Keratinocyte (primary cell): ENCODE measurements at regions not wholly inside any gene's neighbourhood (a gene's known extent, or its start where the extent isn't known, plus 50 kb on each side); places are given as distances from the start of the nearest gene placed in this dataset.

Experiments
- CTCF ChIP-seq, 3 experiments: IDR thresholded peaks in 1 of 3; conservative IDR thresholded peaks in 1 of 3; optimal IDR thresholded peaks in 1 of 3; 2 replicates in 2 of 3; 3 replicates in 1 of 3; pipeline versions ENCODE3 to v1.5.1; 2011; ENCODE audit warnings: low read length in 3 of 3, mild to moderate bottlenecking in 3 of 3, moderate library complexity in 2 of 3, control low read depth in 1 of 3, inconsistent platforms in 1 of 3; ENCODE audit not compliant: insufficient read depth in 2 of 3; ENCODE audit errors: extremely low read depth in 1 of 3
- EZH2 ChIP-seq: IDR thresholded peaks from one replicate; pipeline ENCODE4 v1.6.1; 2012; ENCODE audit warnings: inconsistent platforms, mild to moderate bottlenecking, low read length, moderate library complexity

GRCh38 chr6:121633309-121633708 lies 197.9 kb downstream of the GJA1 start:
- TF ChIP-seq CTCF (optimal IDR thresholded peaks at IDR 0.05 in 1 of 3, IDR thresholded peaks at IDR 0.05 in 1 of 3, conservative IDR thresholded peaks at IDR 0.05 in 1 of 3; ENCODE audit: extremely low read depth in 1 of 3, insufficient read depth in 2 of 3, low read length in 3 of 3) (no peak), EZH2 (no peak)
